H7 (cell line): ENCODE measurements at regions not wholly inside any gene's neighbourhood (a gene's known extent, or its start where the extent isn't known, plus 50 kb on each side); places are given as distances from the start of the nearest gene placed in this dataset.

Experiments
- DNase-seq: peaks from one replicate; pipeline ENCODE4 v3.0.0; 2012
- H3K27me3 ChIP-seq: 2 replicates; pipeline ENCODE4 v1.6.0; 2011; ENCODE audit warnings: mild to moderate bottlenecking, low read length; ENCODE audit not compliant: control insufficient read depth, insufficient read depth
- H3K36me3 ChIP-seq: replicated peaks from 2 replicates; pipeline ENCODE4 v1.5.1; 2011; ENCODE audit warnings: low read length; ENCODE audit not compliant: control insufficient read depth, insufficient read depth
- H3K4me3 ChIP-seq: 2 replicates; pipeline ENCODE4 v1.5.1; 2011; ENCODE audit warnings: low read depth, mild to moderate bottlenecking, control low read depth, low read length, moderate library complexity; ENCODE audit not compliant: insufficient read depth

- H3K36me3 ChIP-seq, result no peaks in the 10 kb centered on the region
- H3K27me3 ChIP-seq, result no peaks in the 10 kb centered on the region
- H3K4me3 ChIP-seq, result no peak overlapping the region
- no peak for DNase-seq
Measured at GRCh38 chr20:12049125-12049524, 131.4 kb downstream of the BTBD3 start.

- no peak overlapping the region for H3K4me3 ChIP-seq
- no peak for DNase-seq
- no peaks in the 10 kb centered on the region for H3K27me3 ChIP-seq
- H3K36me3 ChIP-seq, result no peaks in the 10 kb centered on the region
Measured at GRCh38 chr20:12051206-12052163, 133.8 kb downstream of the BTBD3 start.

- no peak for DNase-seq
- H3K36me3 ChIP-seq, result no peaks in the 10 kb centered on the region
- H3K27me3 ChIP-seq, result no peaks in the 10 kb centered on the region
- H3K4me3 ChIP-seq, result no peak overlapping the region
Measured at GRCh38 chr20:12053353-12053752, 135.7 kb downstream of the BTBD3 start.

- H3K4me3 ChIP-seq, result no peak overlapping the region
- no peaks in the 10 kb centered on the region for H3K36me3 ChIP-seq
- no peaks in the 10 kb centered on the region for H3K27me3 ChIP-seq
- no peak for DNase-seq
Measured at GRCh38 chr20:12054556-12054955, 136.9 kb downstream of the BTBD3 start.

- DNase-seq, result no peak
- Histone ChIP-seq H3K36me3 (no peaks in the 10 kb centered on the region), H3K4me3 (no peak overlapping the region), H3K27me3 (no peaks in the 10 kb centered on the region)
Measured at GRCh38 chr20:12055161-12055560, 137.5 kb downstream of the BTBD3 start.

- Histone ChIP-seq H3K36me3 (no peaks in the 10 kb centered on the region), H3K4me3 (no peak overlapping the region), H3K27me3 (no peaks in the 10 kb centered on the region)
- no peak for DNase-seq
Measured at GRCh38 chr20:12056839-12057238, 139.1 kb downstream of the BTBD3 start.

- no peaks in the 10 kb centered on the region for H3K36me3 ChIP-seq
- H3K27me3 ChIP-seq, result no peaks in the 10 kb centered on the region
- H3K4me3 ChIP-seq, result no peak overlapping the region
- peak; percentile 49 for DNase-seq
Measured at GRCh38 chr20:12057778-12058177, 140.1 kb downstream of the BTBD3 start.

GRCh38 chr20:12058216-12058615 is 140.5 kb downstream of the BTBD3 start:
- no peak for DNase-seq
- Histone ChIP-seq H3K36me3 (no peaks in the 10 kb centered on the region), H3K27me3 (no peaks in the 10 kb centered on the region), H3K4me3 (no peak overlapping the region)

GRCh38 chr20:12061466-12061865 is 143.8 kb downstream of the BTBD3 start:
- H3K4me3 ChIP-seq, result no peak overlapping the region
- no peaks in the 10 kb centered on the region for H3K27me3 ChIP-seq
- no peaks in the 10 kb centered on the region for H3K36me3 ChIP-seq
- DNase-seq, result no peak

- Histone ChIP-seq H3K27me3 (no peaks in the 10 kb centered on the region), H3K36me3 (no peaks in the 10 kb centered on the region), H3K4me3 (no peak overlapping the region)
- DNase-seq, result no peak
Measured at GRCh38 chr20:12063106-12063684, 145.5 kb downstream of the BTBD3 start.

- Histone ChIP-seq H3K36me3 (no peaks in the 10 kb centered on the region), H3K27me3 (no peaks in the 10 kb centered on the region; the same call in 1 of the 2 replicates), H3K4me3 (no peak overlapping the region)
- DNase-seq, result no peak
Measured at GRCh38 chr20:12064540-12064939, 146.8 kb downstream of the BTBD3 start.

- no peak for DNase-seq
- no peak overlapping the region for H3K4me3 ChIP-seq
- no peaks in the 10 kb centered on the region for H3K36me3 ChIP-seq
- no peaks in the 10 kb centered on the region; the same call in 1 of the 2 replicates for H3K27me3 ChIP-seq
Measured at GRCh38 chr20:12067686-12068085, 150.0 kb downstream of the BTBD3 start.

GRCh38 chr20:12068121-12068520 is 150.4 kb downstream of the BTBD3 start:
- H3K36me3 ChIP-seq, result no peaks in the 10 kb centered on the region
- peak; percentile 47 for DNase-seq
- H3K27me3 ChIP-seq, result no peaks in the 10 kb centered on the region; the same call in 1 of the 2 replicates
- no peak overlapping the region for H3K4me3 ChIP-seq

GRCh38 chr20:12069181-12069580 is 151.5 kb downstream of the BTBD3 start:
- no peaks in the 10 kb centered on the region; the same call in 1 of the 2 replicates for H3K27me3 ChIP-seq
- no peak for DNase-seq
- no peak overlapping the region for H3K4me3 ChIP-seq

More at GRCh38 chr20:12069181-12069580, 151.5 kb downstream of the BTBD3 start:
- no peaks in the 10 kb centered on the region for H3K36me3 ChIP-seq
